K562 (cell line): ENCODE measurements at regions not wholly inside any gene's neighbourhood (a gene's known extent, or its start where the extent isn't known, plus 50 kb on each side); places are given as distances from the start of the nearest gene placed in this dataset.
A peak's percentile ranks its signal among the peaks of the same experiment; 100 is the strongest.

Source experiments
- ATAC-seq: fragments of 200-7000 bp; cut with Tn5 transposase; 3 replicates; pipeline ENCODE4 v1.9.1; 2020; ENCODE audit warnings: moderate library complexity
- BruUV-seq: library from RNA; stranded (reverse); fragments of 400-500 nt; replicated peaks from 2 replicates; lab custom pipeline; 2021; lab: Mats Ljungman, UMichigan
- CTCF ChIA-PET: fragments of 300-600 bp; formaldehyde crosslinking; extraction: SDS; loops from one replicate; lab custom pipeline; 2021; ENCODE audit warnings: low intra/inter-chr PET ratio; lab: Yijun Ruan, JAX
- POLR2A ChIA-PET: fragments of 300-600, 350-650 bp; sonication (Branson Sonifier 250); formaldehyde crosslinking; extraction: SDS; loops from one replicate; lab custom pipeline; 2021; ENCODE audit warnings: antibody characterized with exemption, inconsistent platforms; lab: Yijun Ruan, JAX
- DNase-seq, 4 experiments: peaks; one replicate each; pipeline versions ENCODE4 v3.0.0 to v3.0.0-alpha.2; 2011 to 2018; ENCODE audit warnings: low spot score in 3 of 4, mixed read lengths in 3 of 4; ENCODE audit errors: extremely low read depth in 1 of 4
- FAIRE-seq: peaks from 2 replicates; lab custom pipeline; 2011; peaks lifted over from hg19 to GRCh38; lab: Jason Lieb, UNC
- H2AFZ ChIP-seq: 2 replicates; pipeline ENCODE4 v1.6.0; 2011; ENCODE audit warnings: low read depth, low read length, control low read depth, inconsistent platforms
- H3K27ac ChIP-seq: fragments of 200-600 bp; 3 replicates; pipeline ENCODE4 v1.8.0; 2011; ENCODE audit warnings: low read depth, mild to moderate bottlenecking, control low read depth, inconsistent platforms, low read length, moderate library complexity, mixed read lengths; ENCODE audit errors: extremely low read depth
- H3K27me3 ChIP-seq, 2 experiments: fragments of 300-600 bp in 1 of 2; 2 replicates in 1 of 2; 3 replicates in 1 of 2; pipeline versions ENCODE4 v1.6.0 to v1.8.0; 2011; ENCODE audit warnings: inconsistent platforms in 2 of 2, low read length in 2 of 2, mild to moderate bottlenecking in 1 of 2, mixed read lengths in 1 of 2, moderate library complexity in 1 of 2; ENCODE audit not compliant: control insufficient read depth in 2 of 2, insufficient read depth in 2 of 2
- H3K36me3 ChIP-seq: fragments of 300-600 bp; 3 replicates; pipeline ENCODE4 v1.8.0; 2011; ENCODE audit warnings: mild to moderate bottlenecking, low read length, inconsistent platforms; ENCODE audit not compliant: control insufficient read depth, insufficient read depth
- H3K4me1 ChIP-seq, 2 experiments: fragments of 200-600 bp in 1 of 2; replicated peaks in 1 of 2; 2 replicates in 1 of 2; 3 replicates in 1 of 2; pipeline versions ENCODE4 v1.5.1 to v1.8.0; 2011; ENCODE audit warnings: inconsistent platforms in 2 of 2, low read length in 2 of 2, mild to moderate bottlenecking in 1 of 2, mixed read lengths in 1 of 2, moderate library complexity in 1 of 2; ENCODE audit not compliant: control insufficient read depth in 2 of 2, insufficient read depth in 2 of 2
- H3K4me2 ChIP-seq: 2 replicates; pipeline ENCODE4 v1.6.1; 2011; ENCODE audit warnings: low read length, control low read depth, inconsistent platforms, mixed read lengths; ENCODE audit not compliant: insufficient read depth
- H3K4me3 ChIP-seq: fragments of 200-600 bp; sonication (generic), shearing (Covaris generic); 2 replicates; pipeline ENCODE4 v1.5.1; 2016; ENCODE audit warnings: control low read depth, inconsistent platforms
- H3K79me2 ChIP-seq: fragments of 200-600 bp; 3 replicates; pipeline ENCODE4 v1.8.0; 2011; ENCODE audit warnings: low read length, inconsistent platforms; ENCODE audit not compliant: control insufficient read depth, insufficient read depth
- H3K9ac ChIP-seq, 2 experiments: 2 replicates each; pipeline versions ENCODE4 v1.6.0 to v1.6.1; 2011; ENCODE audit warnings: low read depth in 2 of 2, low read length in 2 of 2, control low read depth in 1 of 2, inconsistent platforms in 1 of 2, mild to moderate bottlenecking in 1 of 2, mixed read lengths in 1 of 2; ENCODE audit not compliant: insufficient read depth in 1 of 2
- H3K9me1 ChIP-seq: one replicate; pipeline ENCODE4 v1.6.0; 2011; ENCODE audit warnings: inconsistent platforms, mild to moderate bottlenecking, low read length, moderate library complexity; ENCODE audit not compliant: control insufficient read depth, insufficient read depth
- H3K9me3 ChIP-seq: replicated peaks from 2 replicates; pipeline ENCODE4 v1.5.1; 2011; ENCODE audit warnings: low read depth, low read length, inconsistent platforms; ENCODE audit not compliant: control insufficient read depth, insufficient read depth
- H4K20me1 ChIP-seq: replicated peaks from 2 replicates; pipeline ENCODE4 v1.6.1; 2011; ENCODE audit warnings: low read length, inconsistent platforms, mixed read lengths; ENCODE audit not compliant: control insufficient read depth, insufficient read depth
- BCOR ChIP-seq: fragments of 450-650 bp; IDR thresholded peaks from 2 replicates; pipeline ENCODE4 v1.6.1; 2016
- FOSL1 ChIP-seq: fragments of 200-800 bp; sonication (Bioruptor generic); conservative IDR thresholded peaks from 2 replicates; pipeline ENCODE4 v1.6.1; 2016; ENCODE audit warnings: missing genetic modification characterization, missing compliant biosample characterization
- KDM1A ChIP-seq, 2 experiments: fragments of 450-650 bp; IDR thresholded peaks; 2 replicates each; pipeline ENCODE4 v1.6.1; 2016; ENCODE audit warnings: mild to moderate bottlenecking in 2 of 2
- MAX ChIP-seq: sonication (generic); formaldehyde crosslinking; IDR thresholded peaks from 2 replicates; pipeline ENCODE4 v1.9.0; 2022; ENCODE audit warnings: mild to moderate bottlenecking, missing genetic modification reagents
- RBM25 ChIP-seq: fragments of 200-400 bp; formaldehyde crosslinking; IDR thresholded peaks from 2 replicates; pipeline ENCODE4 v1.6.1; 2018; ENCODE audit warnings: low read length, low read depth, moderate library complexity; ENCODE audit not compliant: severe bottlenecking
- ZBED1 ChIP-seq: IDR thresholded peaks from 2 replicates; pipeline ENCODE4 v1.6.1; 2014
- ZFP36 ChIP-seq: fragments of 150-350 bp; IDR thresholded peaks from 2 replicates; pipeline ENCODE4 v1.6.1; 2018; ENCODE audit warnings: low read length, low read depth; ENCODE audit not compliant: partially characterized antibody
- ZNF121 ChIP-seq: sonication (generic); formaldehyde crosslinking; conservative IDR thresholded peaks from 2 replicates; pipeline ENCODE4 v1.8.0; 2022; ENCODE audit warnings: missing genetic modification reagents
- WGBS: fragments of 100-300 bp; shearing (Covaris generic); methylation state at CpG from one replicate; pipeline ENCODE4 v1.1.6; 2016; ENCODE audit warnings: low coverage, mixed read lengths; ENCODE audit not compliant: insufficient coverage; ENCODE audit errors: missing lambda C conversion rate; 5-methylcytosine and 5-hydroxymethylcytosine counted together
- in situ Hi-C: fragments of 300-500 bp; cut with MboI; formaldehyde crosslinking; loops from 4 replicates; pipeline ENCODE4 v1.15.0; 2018; ENCODE audit warnings: inconsistent platforms, mixed read lengths
- intact Hi-C: fragments of 100-400 bp; cut with micrococcal nuclease; formaldehyde crosslinking; loops from 2 replicates; pipeline ENCODE4 v1.14.2; 2022
- TF ChIP-seq, protein P1 (sequence below): fragments of 250-450 bp; sonication (Bioruptor Pico); IDR thresholded peaks from 2 replicates; pipeline ENCODE4 v1.5.0; 2021; ENCODE audit warnings: mild to moderate bottlenecking, borderline replicate concordance

GRCh38 chr6:41446132-41446531, 100.0 kb upstream of the FOXP4 start:
- CTCF ChIA-PET, result no interaction called here
- Histone ChIP-seq H2AFZ (no peak overlapping the region), H3K4me2 (no peak overlapping the region), H3K36me3 (no peaks in the 10 kb centered on the region), H3K4me3 (no peak overlapping the region), H3K79me2 (no peaks in the 10 kb centered on the region), H3K9ac (no peak overlapping the region), H3K4me1 (peaks cover 7 to 16% of the 10 kb centered on the region in 2 experiments; a peak in 4 of 5 replicates), H3K27me3 (peaks cover 22 to 70% of the 10 kb centered on the region in 2 experiments), H4K20me1 (peaks cover 26% of the 10 kb centered on the region), H3K9me1 (no peaks in the 10 kb centered on the region), H3K27ac (no peak overlapping the region), H3K9me3 (no peaks in the 10 kb centered on the region)
- intact Hi-C loops (no loop called here), in situ Hi-C loops (no loop called here)
- no TSS peak for BruUV-seq
- FAIRE-seq (no peak), ATAC-seq (no peak), DNase-seq (no peak)
- 6% methylated on average over 4 of the region's 4 CpGs for WGBS
- TF ChIP-seq ZBED1 (no peak), ZNF121 (peak; percentile 18; the same call in 1 of the 2 replicates)
- POLR2A ChIA-PET, result interaction anchor here (1.6 kb wide), 1 partner anchor 14 kb away, joined by 3 read pairs; no protein-coding TSS in a partner anchor

DNA sequence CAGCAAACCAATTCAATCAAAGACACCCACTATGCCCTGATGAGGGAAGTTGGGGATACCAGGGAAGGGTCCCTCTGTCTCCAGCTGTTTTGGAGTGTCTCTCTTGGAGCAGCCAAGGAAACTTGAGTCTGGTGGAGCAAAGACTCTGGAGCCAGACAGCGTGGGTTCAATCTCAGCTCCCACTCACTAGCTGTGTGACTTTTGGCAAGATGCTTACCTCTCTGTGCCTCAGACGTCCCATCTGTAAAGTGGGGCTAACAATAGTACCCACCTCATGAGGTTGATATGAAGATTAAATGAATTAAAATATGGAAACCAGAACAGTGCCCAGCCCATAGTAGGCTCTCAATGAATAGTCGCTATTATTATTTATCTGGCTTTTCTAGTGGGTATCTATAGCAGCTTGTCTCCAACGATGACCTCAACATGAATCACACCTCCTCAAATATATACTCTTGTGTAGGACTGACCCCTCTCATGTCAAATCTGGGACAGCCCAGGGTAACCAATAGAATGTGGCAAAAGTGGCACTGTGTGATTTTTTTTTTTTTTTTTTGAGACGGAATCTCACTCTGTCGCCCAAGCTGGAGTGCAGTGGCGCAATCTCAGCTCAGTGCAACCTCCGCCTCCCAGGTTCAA, 99.2 kb upstream of the FOXP4 start:
- no peak overlapping the region for H3K27ac ChIP-seq
- H4K20me1 ChIP-seq, result peaks cover 30% of the 10 kb centered on the region
- no peaks in the 10 kb centered on the region for H3K36me3 ChIP-seq
- H3K9ac ChIP-seq, result no peak overlapping the region
- in situ Hi-C loops (no loop called here), intact Hi-C loops (no loop called here)
- CTCF ChIA-PET, result no interaction called here
- H3K9me3 ChIP-seq, result no peaks in the 10 kb centered on the region
- no peak overlapping the region for H3K4me3 ChIP-seq
- peaks cover 29 to 70% of the 10 kb centered on the region in 2 experiments for H3K27me3 ChIP-seq
- H2AFZ ChIP-seq, result no peak overlapping the region
- TF ChIP-seq ZFP36, result peak; percentile 46
- 0 out of 2 replicates have a peak, but pooled peaks have one; percentile 19 for TF ChIP-seq FOSL1
- TF ChIP-seq BCOR, result peak; percentile 62
- TF ChIP-seq RBM25, result peak; percentile 60
- TF ChIP-seq MAX (CRISPR knock-in tag), result no peak
- TF ChIP-seq KDM1A (IDR thresholded peaks at IDR 0.05), result peak; percentile 24 to 40; a peak in 3 of 4 replicates
- TF ChIP-seq, protein P1, sequence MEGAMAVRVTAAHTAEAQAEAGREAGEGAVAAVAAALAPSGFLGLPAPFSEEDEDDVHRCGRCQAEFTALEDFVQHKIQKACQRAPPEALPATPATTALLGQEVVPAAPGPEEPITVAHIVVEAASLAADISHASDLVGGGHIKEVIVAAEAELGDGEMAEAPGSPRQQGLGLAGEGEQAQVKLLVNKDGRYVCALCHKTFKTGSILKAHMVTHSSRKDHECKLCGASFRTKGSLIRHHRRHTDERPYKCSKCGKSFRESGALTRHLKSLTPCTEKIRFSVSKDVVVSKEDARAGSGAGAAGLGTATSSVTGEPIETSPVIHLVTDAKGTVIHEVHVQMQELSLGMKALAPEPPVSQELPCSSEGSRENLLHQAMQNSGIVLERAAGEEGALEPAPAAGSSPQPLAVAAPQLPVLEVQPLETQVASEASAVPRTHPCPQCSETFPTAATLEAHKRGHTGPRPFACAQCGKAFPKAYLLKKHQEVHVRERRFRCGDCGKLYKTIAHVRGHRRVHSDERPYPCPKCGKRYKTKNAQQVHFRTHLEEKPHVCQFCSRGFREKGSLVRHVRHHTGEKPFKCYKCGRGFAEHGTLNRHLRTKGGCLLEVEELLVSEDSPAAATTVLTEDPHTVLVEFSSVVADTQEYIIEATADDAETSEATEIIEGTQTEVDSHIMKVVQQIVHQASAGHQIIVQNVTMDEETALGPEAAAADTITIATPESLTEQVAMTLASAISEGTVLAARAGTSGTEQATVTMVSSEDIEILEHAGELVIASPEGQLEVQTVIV (CRISPR knock-in tag), result no peak
- no peak for ATAC-seq
- no TSS peak for BruUV-seq
- no peaks in the 10 kb centered on the region for H3K9me1 ChIP-seq
- DNase-seq, result no peak
- no peaks in the 10 kb centered on the region for H3K79me2 ChIP-seq
- under 1% methylated on average over 7 of the region's 8 CpGs for WGBS
- POLR2A ChIA-PET, result interaction anchor here (1.6 kb wide), 1 partner anchor 13 kb away, joined by 3 read pairs; no protein-coding TSS in a partner anchor
- H3K4me2 ChIP-seq, result no peak overlapping the region
- peaks cover 7 to 20% of the 10 kb centered on the region in 2 experiments; a peak in 4 of 5 replicates for H3K4me1 ChIP-seq
- no peak for FAIRE-seq
